RWPE2 (cell line): ENCODE measurements at regions not wholly inside any gene's neighbourhood (a gene's known extent, or its start where the extent isn't known, plus 50 kb on each side); places are given as distances from the start of the nearest gene placed in this dataset.

ENCODE experiments used
- ATAC-seq: fragments of 200-7000 bp; cut with Tn5 transposase; 3 replicates; pipeline ENCODE4 v1.9.1; 2021; ENCODE audit warnings: low read depth
- DNase-seq: peaks from one replicate; pipeline ENCODE4 v3.0.0-alpha.2; 2020; ENCODE audit warnings: low spot score
- H3K27ac ChIP-seq: fragments of 450-650 bp; 2 replicates; pipeline ENCODE4 v1.5.1; 2017; ENCODE audit warnings: mild to moderate bottlenecking; ENCODE audit not compliant: poor library complexity, severe bottlenecking
- H3K27me3 ChIP-seq: fragments of 250-450 bp; sonication (Bioruptor Pico); 2 replicates; pipeline ENCODE4 v1.5.1; 2021; ENCODE audit warnings: mild to moderate bottlenecking, moderate library complexity; ENCODE audit not compliant: insufficient read depth, poor library complexity, severe bottlenecking
- H3K36me3 ChIP-seq: fragments of 250-450 bp; sonication (Bioruptor Pico); 2 replicates; pipeline ENCODE4 v1.5.1; 2020; ENCODE audit warnings: low read depth, mild to moderate bottlenecking, moderate library complexity
- H3K4me1 ChIP-seq: fragments of 250-450 bp; sonication (Bioruptor Pico); 2 replicates; pipeline ENCODE4 v1.5.1; 2021; ENCODE audit warnings: mild to moderate bottlenecking, moderate library complexity; ENCODE audit not compliant: insufficient read depth, poor library complexity, severe bottlenecking
- H3K4me3 ChIP-seq: fragments of 250-450 bp; sonication (Bioruptor Pico); 2 replicates; pipeline ENCODE4 v1.5.1; 2021; ENCODE audit warnings: mild to moderate bottlenecking, moderate library complexity; ENCODE audit not compliant: severe bottlenecking
- H3K9me3 ChIP-seq: fragments of 250-450 bp; sonication (Bioruptor Pico); 2 replicates; pipeline ENCODE4 v1.5.1; 2021; ENCODE audit warnings: mild to moderate bottlenecking, moderate library complexity; ENCODE audit not compliant: severe bottlenecking
- CTCF ChIP-seq: fragments of 450-650 bp; IDR thresholded peaks from one replicate; pipeline ENCODE4 v1.5.1; 2017; ENCODE audit warnings: mild to moderate bottlenecking, moderate library complexity; ENCODE audit not compliant: poor library complexity, severe bottlenecking

DNA sequence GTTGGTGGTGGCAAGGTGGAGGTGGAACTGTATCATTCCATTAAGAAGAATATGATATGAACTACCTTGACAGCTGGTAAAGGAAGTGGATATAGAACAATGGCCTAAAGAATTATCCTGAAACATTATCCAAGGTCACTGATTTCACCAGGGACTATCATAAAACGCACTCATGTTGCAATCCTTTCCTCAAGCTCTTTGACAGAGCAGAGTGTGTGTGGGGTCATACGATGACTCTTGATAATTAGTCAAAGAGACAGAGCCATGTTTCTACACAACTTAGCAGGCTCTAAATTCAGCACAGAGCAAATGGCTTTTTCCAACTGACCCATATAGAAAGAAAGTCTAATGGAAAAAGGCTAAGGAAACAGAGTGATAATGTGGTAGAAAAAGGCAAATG lies 126.4 kb upstream of the ANKFN1 start:
- ATAC-seq = no peak
- no peaks in the 10 kb centered on the region for H3K9me3 ChIP-seq
- no peak overlapping the region for H3K4me3 ChIP-seq
- H3K36me3 ChIP-seq = no peaks in the 10 kb centered on the region
- DNase-seq = no peak
- no peaks in the 10 kb centered on the region for H3K4me1 ChIP-seq
- H3K27ac ChIP-seq = no peak overlapping the region
- TF ChIP-seq CTCF = no peak
- H3K27me3 ChIP-seq = peaks cover 4% of the 10 kb centered on the region

DNA sequence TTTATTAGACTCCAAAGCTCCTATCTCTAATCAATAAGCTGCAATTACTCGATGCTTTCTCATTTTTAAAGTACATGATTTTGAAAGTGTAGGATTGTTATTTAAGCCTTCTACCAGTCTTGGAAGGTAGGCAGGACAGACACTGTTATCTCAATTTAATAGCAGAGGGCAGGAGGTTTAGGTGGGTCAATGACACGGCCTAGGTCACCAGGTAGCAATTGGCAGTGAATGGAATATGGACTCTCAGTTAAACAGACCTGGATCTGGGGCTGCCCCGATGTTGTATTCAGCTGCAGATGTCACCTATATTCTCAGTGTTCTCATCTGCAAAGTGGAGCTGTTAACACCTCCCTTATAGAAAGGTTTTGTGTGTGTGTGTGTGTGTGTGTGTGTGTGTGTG lies 124.4 kb upstream of the ANKFN1 start:
- ATAC-seq (no peak), DNase-seq (no peak)
- Histone ChIP-seq H3K4me1 (no peaks in the 10 kb centered on the region), H3K36me3 (no peaks in the 10 kb centered on the region), H3K9me3 (no peaks in the 10 kb centered on the region), H3K27ac (no peak overlapping the region), H3K4me3 (no peak overlapping the region), H3K27me3 (peaks cover 4% of the 10 kb centered on the region)
- TF ChIP-seq CTCF = no peak

DNA sequence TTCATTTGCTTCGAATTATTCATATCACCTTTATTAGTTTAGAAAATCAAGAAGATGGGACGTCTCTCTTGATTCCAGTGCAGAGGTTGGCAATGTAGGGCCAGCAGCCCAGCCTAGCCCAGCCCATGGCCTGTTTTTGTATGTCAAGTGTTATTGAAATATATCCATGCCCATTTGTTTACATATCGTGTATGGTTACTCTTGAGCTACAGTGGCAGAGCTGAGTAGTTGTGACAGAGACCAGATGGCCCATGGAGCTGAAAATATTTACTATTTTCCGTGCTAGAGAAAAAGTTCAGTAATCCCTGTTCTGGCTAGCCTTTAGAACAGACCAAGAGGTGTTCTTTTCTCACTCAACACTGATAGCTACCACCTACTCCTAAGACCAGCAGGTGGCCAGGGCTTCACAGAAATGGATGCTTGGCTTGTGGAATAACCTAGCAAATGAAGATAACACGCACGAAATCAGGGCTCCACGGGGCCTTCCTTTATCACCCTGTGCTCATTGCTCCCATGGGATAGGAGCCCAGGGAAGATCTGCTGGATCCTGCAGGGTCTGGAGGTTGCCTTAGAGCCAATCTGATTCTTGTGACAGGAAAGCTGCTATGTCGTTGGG lies 123.2 kb upstream of the ANKFN1 start:
- ATAC-seq (no peak), DNase-seq (no peak)
- H3K4me3 ChIP-seq = no peak overlapping the region
- H3K27me3 ChIP-seq = peaks cover 4% of the 10 kb centered on the region
- H3K4me1 ChIP-seq = no peaks in the 10 kb centered on the region
- no peak for TF ChIP-seq CTCF
- H3K27ac ChIP-seq = no peak overlapping the region
- H3K36me3 ChIP-seq = no peaks in the 10 kb centered on the region
- H3K9me3 ChIP-seq = no peaks in the 10 kb centered on the region

DNA sequence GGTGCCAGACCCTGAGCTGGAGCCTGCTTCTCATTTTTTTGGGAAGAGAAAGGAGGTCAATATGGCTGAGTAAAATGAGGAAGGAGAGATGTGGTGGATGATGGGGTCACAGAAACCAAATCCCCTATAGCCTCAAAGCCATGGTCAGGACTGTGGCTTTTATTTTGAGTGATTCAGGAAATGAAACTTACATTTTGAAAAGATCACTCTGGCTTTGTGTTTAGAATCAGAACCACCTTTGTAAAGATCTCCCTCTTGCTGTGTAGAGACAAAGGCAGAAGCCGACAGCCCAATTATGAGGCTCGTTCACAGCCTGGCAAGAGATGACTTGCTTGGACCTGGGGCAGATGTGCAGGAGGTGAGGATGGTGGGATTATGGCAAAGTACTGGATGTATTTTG lies 121.6 kb upstream of the ANKFN1 start:
- no peaks in the 10 kb centered on the region for H3K36me3 ChIP-seq
- H3K27ac ChIP-seq = no peak overlapping the region
- H3K4me3 ChIP-seq = no peak overlapping the region
- ATAC-seq (no peak), DNase-seq (no peak)
- no peak for TF ChIP-seq CTCF
- H3K4me1 ChIP-seq = no peaks in the 10 kb centered on the region
- peaks cover 4% of the 10 kb centered on the region for H3K27me3 ChIP-seq
- H3K9me3 ChIP-seq = no peaks in the 10 kb centered on the region

DNA sequence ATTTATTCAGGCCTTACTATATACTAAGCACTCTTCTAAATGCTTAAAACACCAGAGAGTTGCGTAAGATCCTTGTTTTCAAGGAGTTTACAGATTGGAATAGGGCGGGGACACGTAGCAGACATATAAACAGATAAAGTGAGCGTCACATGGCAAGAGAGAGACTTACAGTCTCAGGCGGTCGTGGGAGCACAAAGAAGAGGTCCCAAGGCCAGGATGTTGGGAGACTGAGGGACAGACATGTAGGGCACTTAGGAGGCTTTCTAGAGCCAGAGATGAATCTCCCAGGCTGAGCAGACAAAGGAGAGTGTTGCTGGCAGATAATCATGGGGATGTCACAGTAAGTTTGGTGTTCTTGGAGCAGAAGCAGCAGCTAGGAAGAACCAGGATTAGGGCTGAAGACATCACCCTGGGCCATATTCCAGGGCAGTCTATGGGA lies 119.1 kb upstream of the ANKFN1 start:
- Histone ChIP-seq H3K36me3 (no peaks in the 10 kb centered on the region), H3K4me3 (no peak overlapping the region), H3K4me1 (no peaks in the 10 kb centered on the region), H3K27me3 (peaks cover 4% of the 10 kb centered on the region), H3K27ac (no peak overlapping the region), H3K9me3 (no peaks in the 10 kb centered on the region)
- DNase-seq (no peak), ATAC-seq (no peak)
- no peak for TF ChIP-seq CTCF
